ENCODE measurements at regions not wholly inside any gene's neighbourhood (a gene's known extent, or its start where the extent isn't known, plus 50 kb on each side); places are given as distances from the start of the nearest gene placed in this dataset.

DNA sequence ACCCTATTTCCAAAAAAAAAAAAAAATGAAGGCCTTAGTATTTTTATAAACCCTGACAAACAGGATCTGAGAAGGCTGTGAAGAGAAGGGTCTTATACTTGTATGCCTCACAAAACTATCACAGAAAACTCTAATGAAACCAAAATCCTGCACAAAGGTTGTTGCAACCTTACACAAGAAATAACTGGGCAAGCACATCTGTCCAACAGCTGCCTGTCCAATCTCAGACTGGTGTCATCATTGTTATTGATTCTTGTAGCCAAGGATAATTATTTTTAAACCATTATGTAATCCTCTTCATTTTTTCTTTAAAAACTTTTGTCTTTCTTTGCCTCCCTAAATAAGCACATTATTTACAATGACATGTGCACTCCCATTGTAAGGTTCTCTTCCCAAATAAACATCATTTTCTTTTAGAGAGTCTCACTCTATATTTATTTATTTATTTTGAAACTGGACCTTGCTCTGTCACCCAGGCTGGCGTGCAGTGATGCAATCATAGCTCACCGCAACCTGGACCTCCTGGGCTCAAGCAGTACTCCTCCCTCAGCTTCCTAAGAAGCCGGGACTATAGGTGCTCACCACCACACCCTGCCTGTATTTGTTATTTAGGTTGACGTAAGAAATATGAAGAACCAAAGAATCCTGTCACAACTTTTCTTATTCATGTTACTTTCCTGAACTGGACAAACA is 697.1 kb downstream of the DOK5 start:
- Mint-ChIP-seq H3K4me1 (peaks cover 17% of the 10 kb centered on the region), H3K27me3 (ENCODE audit: low read depth) (no peaks in the 10 kb centered on the region), H3K36me3 (ENCODE audit: low read depth) (no peaks in the 10 kb centered on the region), H3K27ac (peak overlapping the region in 1 of 3 experiments; percentile 88), H3K9me3 (peaks cover 2% of the 10 kb centered on the region), H3K4me3 (no peak overlapping the region)
- TF ChIP-seq, protein P1, sequence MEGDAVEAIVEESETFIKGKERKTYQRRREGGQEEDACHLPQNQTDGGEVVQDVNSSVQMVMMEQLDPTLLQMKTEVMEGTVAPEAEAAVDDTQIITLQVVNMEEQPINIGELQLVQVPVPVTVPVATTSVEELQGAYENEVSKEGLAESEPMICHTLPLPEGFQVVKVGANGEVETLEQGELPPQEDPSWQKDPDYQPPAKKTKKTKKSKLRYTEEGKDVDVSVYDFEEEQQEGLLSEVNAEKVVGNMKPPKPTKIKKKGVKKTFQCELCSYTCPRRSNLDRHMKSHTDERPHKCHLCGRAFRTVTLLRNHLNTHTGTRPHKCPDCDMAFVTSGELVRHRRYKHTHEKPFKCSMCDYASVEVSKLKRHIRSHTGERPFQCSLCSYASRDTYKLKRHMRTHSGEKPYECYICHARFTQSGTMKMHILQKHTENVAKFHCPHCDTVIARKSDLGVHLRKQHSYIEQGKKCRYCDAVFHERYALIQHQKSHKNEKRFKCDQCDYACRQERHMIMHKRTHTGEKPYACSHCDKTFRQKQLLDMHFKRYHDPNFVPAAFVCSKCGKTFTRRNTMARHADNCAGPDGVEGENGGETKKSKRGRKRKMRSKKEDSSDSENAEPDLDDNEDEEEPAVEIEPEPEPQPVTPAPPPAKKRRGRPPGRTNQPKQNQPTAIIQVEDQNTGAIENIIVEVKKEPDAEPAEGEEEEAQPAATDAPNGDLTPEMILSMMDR (IDR thresholded peaks at IDR 0.05; ENCODE audit: unreplicated experiment in 3 of 3) = no peak

DNA sequence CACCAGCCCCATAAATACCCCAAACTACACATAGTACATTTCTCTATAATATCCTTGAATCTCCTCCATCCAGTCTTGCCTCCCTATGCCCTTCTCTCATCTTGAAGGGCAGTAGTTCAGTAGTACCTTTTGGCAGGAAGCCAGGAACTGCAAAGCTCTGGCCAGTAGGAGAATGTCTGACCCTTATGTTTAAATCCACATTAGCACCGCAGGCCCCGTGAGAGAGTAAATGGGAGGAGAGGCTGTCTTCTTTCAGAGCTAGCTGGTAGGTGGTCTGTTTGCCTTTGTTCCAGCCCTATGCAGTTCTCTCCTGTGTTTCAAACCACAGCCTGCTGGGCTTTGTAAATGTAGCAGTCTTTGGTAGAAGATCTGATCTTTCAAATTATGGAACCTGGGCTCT is 690.7 kb downstream of the DOK5 start:
- Mint-ChIP-seq H3K4me1 (peaks cover 41% of the 10 kb centered on the region), H3K27ac (peak overlapping the region; percentile 44 to 64 (median 58)), H3K27me3 (ENCODE audit: low read depth) (no peaks in the 10 kb centered on the region), H3K36me3 (ENCODE audit: low read depth) (no peaks in the 10 kb centered on the region), H3K4me3 (no peak overlapping the region), H3K9me3 (peaks cover 2% of the 10 kb centered on the region)
- TF ChIP-seq, protein P1 (IDR thresholded peaks at IDR 0.05; ENCODE audit: unreplicated experiment in 3 of 3) = no peak

DNA sequence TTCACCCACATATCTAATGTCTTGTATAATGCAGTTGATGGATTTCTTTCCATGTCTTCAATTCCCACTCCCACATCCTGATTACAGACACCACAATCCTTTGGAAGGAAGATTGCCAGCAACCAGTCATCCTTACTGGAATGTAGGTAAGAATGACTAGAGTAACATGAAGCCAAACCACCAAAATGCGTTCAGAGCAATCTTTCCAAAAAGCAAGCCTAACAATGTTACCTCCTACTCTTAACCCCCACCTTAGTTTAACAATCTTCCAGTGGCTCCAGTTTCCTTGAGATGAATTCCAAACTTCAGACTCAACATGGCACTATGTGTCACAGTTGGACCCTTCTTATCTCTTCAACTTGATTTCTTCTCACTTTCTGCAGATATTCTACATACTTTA is 685.6 kb downstream of the DOK5 start:
- H3K4me3 Mint-ChIP-seq = no peak overlapping the region
- H3K27ac Mint-ChIP-seq = peak overlapping the region; percentile 20 to 60 (median 49)
- H3K4me1 Mint-ChIP-seq = peaks cover 46% of the 10 kb centered on the region
- TF ChIP-seq, protein P1 (IDR thresholded peaks at IDR 0.05; ENCODE audit: unreplicated experiment in 3 of 3) = no peak
- peaks cover 15% of the 10 kb centered on the region for H3K9me3 Mint-ChIP-seq
- no peaks in the 10 kb centered on the region for H3K36me3 Mint-ChIP-seq (ENCODE audit: low read depth)
- no peaks in the 10 kb centered on the region for H3K27me3 Mint-ChIP-seq (ENCODE audit: low read depth)

DNA sequence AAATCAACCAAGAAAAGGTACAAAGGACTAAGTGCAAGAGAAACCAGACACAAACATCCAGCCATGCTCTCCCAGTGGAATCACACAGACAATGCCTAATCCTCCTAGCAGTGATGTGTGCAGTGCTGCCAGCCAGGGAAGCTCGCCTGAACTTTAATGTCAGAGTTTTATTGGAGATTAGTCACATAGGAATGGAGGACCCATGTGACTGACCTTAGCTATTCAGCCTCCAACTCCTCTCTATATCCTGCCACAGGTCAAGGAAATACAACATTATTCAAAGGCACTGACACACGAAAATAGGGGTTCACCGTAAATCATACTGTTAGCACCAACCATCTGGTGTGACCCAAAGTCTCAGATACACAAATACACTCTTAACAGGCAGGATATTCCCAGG is 684.6 kb downstream of the DOK5 start:
- TF ChIP-seq, protein P1 (IDR thresholded peaks at IDR 0.05; ENCODE audit: unreplicated experiment in 3 of 3) = no peak
- Mint-ChIP-seq H3K4me1 (peaks cover 37% of the 10 kb centered on the region), H3K9me3 (peaks cover 15% of the 10 kb centered on the region), H3K27me3 (ENCODE audit: low read depth) (no peaks in the 10 kb centered on the region), H3K36me3 (ENCODE audit: low read depth) (no peaks in the 10 kb centered on the region), H3K27ac (peak overlapping the region; percentile 29 to 60 (median 46)), H3K4me3 (no peak overlapping the region)

DNA sequence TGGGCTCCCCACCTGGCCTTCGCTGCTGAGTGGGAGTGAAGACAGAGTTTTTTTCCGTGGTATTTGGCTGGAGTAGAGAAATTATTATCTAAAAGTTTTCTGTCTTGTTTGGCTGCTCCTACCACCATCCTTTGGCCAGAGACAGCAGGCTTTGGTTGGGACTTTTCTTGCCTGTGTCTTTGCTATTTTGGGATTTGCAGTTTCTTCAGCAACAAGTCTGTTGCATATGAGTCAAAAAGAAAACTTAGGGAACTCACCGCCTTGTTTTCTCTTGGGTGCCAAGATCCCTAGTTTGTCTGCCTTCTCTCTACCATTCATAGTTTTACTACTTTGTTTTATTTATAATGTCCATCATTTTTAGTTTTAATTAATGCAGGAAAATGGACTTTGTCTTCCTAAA is 683.8 kb downstream of the DOK5 start:
- H3K4me3 Mint-ChIP-seq = no peak overlapping the region
- no peaks in the 10 kb centered on the region for H3K27me3 Mint-ChIP-seq (ENCODE audit: low read depth)
- peaks cover 15% of the 10 kb centered on the region for H3K9me3 Mint-ChIP-seq
- TF ChIP-seq, protein P1 (IDR thresholded peaks at IDR 0.05; ENCODE audit: unreplicated experiment in 3 of 3) = no peak
- no peaks in the 10 kb centered on the region for H3K36me3 Mint-ChIP-seq (ENCODE audit: low read depth)
- peak overlapping the region in 1 of 3 experiments; percentile 60 for H3K27ac Mint-ChIP-seq
- peaks cover 29% of the 10 kb centered on the region for H3K4me1 Mint-ChIP-seq

- Mint-ChIP-seq H3K9me3 (peaks cover 17% of the 10 kb centered on the region), H3K4me3 (no peak overlapping the region), H3K36me3 (ENCODE audit: low read depth) (no peaks in the 10 kb centered on the region), H3K27me3 (ENCODE audit: low read depth) (no peaks in the 10 kb centered on the region), H3K4me1 (peaks cover 28% of the 10 kb centered on the region), H3K27ac (no peak overlapping the region)
- TF ChIP-seq, protein P1 (IDR thresholded peaks at IDR 0.05; ENCODE audit: unreplicated experiment in 3 of 3) = no peak
Measured at GRCh38 chr20:55158446-55158845, 683.1 kb downstream of the DOK5 start.
